Mesendoderm (in vitro differentiated cells): ENCODE measurements at regions not wholly inside any gene's neighbourhood (a gene's known extent, or its start where the extent isn't known, plus 50 kb on each side); places are given as distances from the start of the nearest gene placed in this dataset.
"Not testable (repeated sequence)": the region's sequence is repeated elsewhere in the genome, so short reads cannot be mapped to it uniquely, and the experiment has no call there.

Experiments used
- DNase-seq: peaks from one replicate; pipeline ENCODE4 v3.0.0; 2013
- H2AK5ac ChIP-seq: 2 replicates; pipeline ENCODE4 v1.6.1; 2013; ENCODE audit warnings: low read length, inconsistent platforms
- H2BK120ac ChIP-seq: 2 replicates; pipeline ENCODE4 v1.6.1; 2013; ENCODE audit warnings: low read depth, mild to moderate bottlenecking, low read length, moderate library complexity, mixed read lengths
- H2BK15ac ChIP-seq: replicated peaks from 2 replicates; pipeline ENCODE4 v1.6.1; 2013; ENCODE audit warnings: low read depth, mild to moderate bottlenecking, moderate library complexity
- H2BK5ac ChIP-seq: 2 replicates; pipeline ENCODE4 v1.6.1; 2013; ENCODE audit warnings: low read length, inconsistent platforms
- H3K18ac ChIP-seq: 2 replicates; pipeline ENCODE4 v1.6.1; 2013; ENCODE audit warnings: mild to moderate bottlenecking, low read length, mixed read lengths
- H3K23ac ChIP-seq: one replicate; pipeline ENCODE4 v1.6.1; 2013; ENCODE audit warnings: low read length
- H3K27ac ChIP-seq: 2 replicates; pipeline ENCODE4 v1.5.1; 2013; ENCODE audit warnings: low read depth, mild to moderate bottlenecking, inconsistent platforms, low read length, moderate library complexity
- H3K27me3 ChIP-seq: 2 replicates; pipeline ENCODE4 v1.6.1; 2013; ENCODE audit warnings: low read length, control low read depth, mild to moderate bottlenecking, inconsistent platforms; ENCODE audit not compliant: insufficient read depth, poor library complexity
- H3K36me3 ChIP-seq: 2 replicates; pipeline ENCODE4 v1.6.1; 2013; ENCODE audit warnings: low read length, inconsistent platforms; ENCODE audit not compliant: control insufficient read depth, insufficient read depth
- H3K4ac ChIP-seq: one replicate; pipeline ENCODE4 v1.6.1; 2013; ENCODE audit warnings: low read depth, mild to moderate bottlenecking, low read length, moderate library complexity
- H3K4me1 ChIP-seq: 2 replicates; pipeline ENCODE4 v1.6.1; 2013; ENCODE audit warnings: low read depth, low read length, inconsistent platforms; ENCODE audit not compliant: control insufficient read depth
- H3K4me2 ChIP-seq: 2 replicates; pipeline ENCODE4 v1.6.1; 2013; ENCODE audit warnings: low read length
- H3K4me3 ChIP-seq: 2 replicates; pipeline ENCODE4 v1.5.1; 2013; ENCODE audit warnings: mild to moderate bottlenecking, low read length
- H3K56ac ChIP-seq: one replicate; pipeline ENCODE4 v1.6.1; 2013; ENCODE audit warnings: low read length
- H3K79me1 ChIP-seq: 2 replicates; pipeline ENCODE4 v1.6.1; 2013; ENCODE audit warnings: low read length, inconsistent platforms
- H3K79me2 ChIP-seq: 2 replicates; pipeline ENCODE4 v1.6.1; 2013; ENCODE audit warnings: mild to moderate bottlenecking, low read length; ENCODE audit not compliant: control insufficient read depth, insufficient read depth
- H3K9ac ChIP-seq: 2 replicates; pipeline ENCODE4 v1.6.1; 2013; ENCODE audit warnings: low read length, inconsistent platforms
- H4K5ac ChIP-seq: one replicate; pipeline ENCODE4 v1.6.1; 2013; ENCODE audit warnings: low read length
- H4K8ac ChIP-seq: one replicate; pipeline ENCODE4 v1.6.1; 2013; ENCODE audit warnings: low read depth, mild to moderate bottlenecking, control low read depth, low read length, moderate library complexity
- WGBS: extraction: QIAGEN DNeasy Blood & Tissue Kit; methylation state at CpG from one replicate; pipeline ENCODE4 v1.1.7; 2013; ENCODE audit warnings: low lambda C conversion rate, missing lambda C conversion rate; ENCODE audit not compliant: insufficient coverage; ENCODE audit errors: extremely low coverage; 5-methylcytosine and 5-hydroxymethylcytosine counted together

DNA sequence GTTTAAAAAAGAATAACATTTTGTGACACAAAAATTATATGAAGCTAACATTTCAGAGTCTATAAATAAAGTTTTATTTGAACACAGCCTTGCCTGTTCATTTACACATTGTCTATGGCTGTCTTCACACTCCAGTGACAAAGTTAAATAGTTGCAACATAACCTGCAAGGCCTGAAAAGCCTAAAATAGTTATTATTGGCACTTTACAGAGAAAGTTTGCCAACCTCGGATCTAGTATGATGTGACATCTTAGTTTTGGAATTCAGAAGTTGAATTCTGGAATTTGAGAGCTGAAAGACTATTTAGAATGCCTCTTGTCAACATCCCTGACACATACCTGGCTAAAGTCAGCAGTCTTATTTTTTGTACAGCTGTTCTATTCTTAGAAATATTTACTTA, 68.3 kb downstream of the DYRK2 start:
- no peak overlapping the region for H3K4me3 ChIP-seq
- WGBS, result no CpG with 5 or more reads among the region's 1 CpG
- H3K27ac ChIP-seq, result no peak overlapping the region

DNA sequence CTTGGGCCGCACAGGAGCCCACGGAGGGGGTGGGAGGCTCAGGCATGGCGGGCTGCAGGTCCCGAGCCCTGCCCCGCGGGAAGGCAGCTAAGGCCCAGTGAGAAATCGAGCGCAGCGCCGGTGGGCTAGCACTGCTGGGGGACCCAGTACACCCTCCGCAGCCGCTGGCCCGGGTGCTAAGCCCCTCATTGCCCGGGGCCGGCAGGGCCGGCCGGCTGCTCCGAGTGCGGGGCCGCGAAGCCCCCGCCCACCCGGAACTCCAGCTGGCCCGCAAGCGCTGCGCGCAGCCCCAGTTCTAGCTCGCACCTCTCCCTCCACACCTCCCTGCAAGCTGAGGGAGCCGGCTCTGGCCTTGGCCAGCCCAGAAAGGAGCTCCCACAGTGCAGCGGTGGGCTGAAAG, 70.8 kb downstream of the DYRK2 start:
- H3K4me2 ChIP-seq, H3K27me3 ChIP-seq, H3K4me3 ChIP-seq, H3K4me1 ChIP-seq, H3K56ac ChIP-seq, H3K23ac ChIP-seq, H2BK5ac ChIP-seq, H3K36me3 ChIP-seq, H2BK15ac ChIP-seq, H3K79me2 ChIP-seq, H3K79me1 ChIP-seq, H4K5ac ChIP-seq, H3K18ac ChIP-seq, H4K8ac ChIP-seq, DNase-seq, H3K27ac ChIP-seq, H3K9ac ChIP-seq, H2AK5ac ChIP-seq, H3K4ac ChIP-seq, H2BK120ac ChIP-seq: not testable (repeated sequence)
- no CpG with 5 or more reads among the region's 30 CpGs for WGBS

More for the DNA sequence above, 68.3 kb downstream of the DYRK2 start:
- Histone ChIP-seq H4K8ac (no peak overlapping the region), H4K5ac (no peak overlapping the region), H2BK15ac (no peak overlapping the region), H3K9ac (no peak overlapping the region), H3K27me3 (no peaks in the 10 kb centered on the region), H3K23ac (no peak overlapping the region), H2BK5ac (no peak overlapping the region), H3K4me1 (no peaks in the 10 kb centered on the region), H3K56ac (no peak overlapping the region), H3K4me2 (no peak overlapping the region), H2BK120ac (no peak overlapping the region), H3K79me1 (no peaks in the 10 kb centered on the region), H3K4ac (no peak overlapping the region), H3K18ac (no peak overlapping the region), H2AK5ac (no peak overlapping the region), H3K36me3 (no peaks in the 10 kb centered on the region), H3K79me2 (no peaks in the 10 kb centered on the region)
- DNase-seq, result no peak

DNA sequence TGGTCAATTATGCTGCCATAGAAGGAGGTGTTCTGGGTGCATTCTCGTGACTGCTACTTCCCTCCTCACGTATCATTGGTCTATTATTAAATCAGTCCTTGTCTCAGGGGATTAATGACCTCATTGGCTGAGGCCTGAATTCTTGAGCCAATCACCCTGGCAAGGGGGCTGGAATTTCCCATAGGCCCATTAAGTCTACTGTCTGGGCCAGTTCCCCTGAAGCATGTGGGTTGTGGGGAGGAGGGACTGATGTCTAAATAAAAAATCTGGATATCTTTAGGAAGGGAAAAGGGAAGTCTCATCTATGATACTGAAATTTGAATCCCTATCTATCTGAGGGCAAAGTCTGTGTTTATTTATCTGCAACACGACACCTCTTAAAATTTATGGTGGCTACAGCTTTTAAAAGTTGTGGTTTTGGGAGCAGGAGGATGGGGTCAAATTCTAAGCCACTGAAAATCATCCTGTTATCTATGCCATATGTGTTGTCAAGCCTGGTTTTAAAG, 71.9 kb downstream of the DYRK2 start:
- Histone ChIP-seq H2BK15ac (no peak overlapping the region), H3K27me3 (no peaks in the 10 kb centered on the region), H2BK5ac (no peak overlapping the region), H3K36me3 (no peaks in the 10 kb centered on the region), H3K27ac (no peak overlapping the region), H2BK120ac (no peak overlapping the region), H4K8ac (no peak overlapping the region), H3K23ac (no peak overlapping the region), H2AK5ac (no peak overlapping the region), H4K5ac (no peak overlapping the region), H3K4me3 (no peak overlapping the region), H3K9ac (no peak overlapping the region), H3K79me2 (no peaks in the 10 kb centered on the region), H3K79me1 (no peaks in the 10 kb centered on the region), H3K4ac (no peak overlapping the region), H3K4me1 (no peaks in the 10 kb centered on the region), H3K56ac (no peak overlapping the region), H3K18ac (no peak overlapping the region), H3K4me2 (no peak overlapping the region)
- DNase-seq, result peak; percentile 42
- WGBS, result no CpG with 5 or more reads among the region's 3 CpGs

DNA sequence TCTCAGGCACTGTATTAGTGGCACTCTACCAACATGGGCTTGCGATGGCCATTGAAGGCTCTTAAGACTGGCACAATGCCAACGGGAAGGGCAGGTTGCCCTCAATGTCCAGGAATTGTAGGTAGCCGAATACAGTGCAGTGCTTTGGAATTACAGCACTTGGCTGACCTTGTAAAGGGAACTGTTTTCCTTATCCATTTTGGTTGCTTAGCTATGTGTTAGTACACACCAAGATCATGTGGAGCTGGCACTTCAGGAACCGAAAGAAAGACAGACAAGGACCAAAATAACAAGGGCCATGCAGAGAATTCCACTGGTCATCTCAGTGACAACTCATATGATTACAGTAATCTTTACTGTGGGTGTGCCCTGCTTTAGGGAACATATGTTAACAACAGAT, 72.7 kb downstream of the DYRK2 start:
- H3K9ac ChIP-seq, result no peak overlapping the region
- H3K18ac ChIP-seq, result no peak overlapping the region
- no peak overlapping the region for H4K5ac ChIP-seq
- H2BK15ac ChIP-seq, result no peak overlapping the region
- H3K36me3 ChIP-seq, result no peaks in the 10 kb centered on the region
- no peak overlapping the region for H2BK5ac ChIP-seq
- H3K4me1 ChIP-seq, result no peaks in the 10 kb centered on the region
- no peak overlapping the region for H2AK5ac ChIP-seq
- H3K23ac ChIP-seq, result no peak overlapping the region
- H3K56ac ChIP-seq, result no peak overlapping the region
- H3K27ac ChIP-seq, result no peak overlapping the region
- no peaks in the 10 kb centered on the region for H3K79me1 ChIP-seq
- H4K8ac ChIP-seq, result no peak overlapping the region
- H3K79me2 ChIP-seq, result no peaks in the 10 kb centered on the region
- no peak overlapping the region for H3K4me2 ChIP-seq
- no peak for DNase-seq
- H3K27me3 ChIP-seq, result no peaks in the 10 kb centered on the region
- H3K4ac ChIP-seq, result peak overlapping the region; percentile 55
- H3K4me3 ChIP-seq, result no peak overlapping the region
- no peak overlapping the region for H2BK120ac ChIP-seq
- WGBS, result no CpG with 5 or more reads among the region's 4 CpGs

DNA sequence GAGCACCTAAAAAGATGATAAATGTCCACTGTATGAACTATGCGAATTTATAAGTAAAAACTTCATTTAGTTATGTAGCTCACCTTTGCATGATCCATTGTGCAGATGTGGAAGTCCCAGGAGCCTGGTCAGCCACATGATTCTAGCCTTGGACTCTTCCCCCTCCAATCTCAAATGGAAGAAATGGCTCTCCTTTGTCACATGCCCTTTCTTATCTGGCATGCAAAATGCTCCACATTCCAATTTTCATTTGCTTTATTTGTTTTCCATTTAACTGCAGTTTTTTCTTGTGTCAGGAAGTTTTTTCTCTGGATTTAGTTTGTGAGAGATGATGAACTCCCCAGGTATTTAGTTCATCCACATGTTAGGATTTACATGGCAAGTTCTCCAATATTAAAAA, 73.8 kb downstream of the DYRK2 start:
- Histone ChIP-seq H3K23ac (no peak overlapping the region), H2BK120ac (no peak overlapping the region), H3K27me3 (no peaks in the 10 kb centered on the region), H4K5ac (no peak overlapping the region), H3K56ac (no peak overlapping the region), H2BK5ac (no peak overlapping the region), H2BK15ac (no peak overlapping the region), H3K4me2 (no peak overlapping the region), H3K79me1 (no peaks in the 10 kb centered on the region), H3K18ac (no peak overlapping the region), H2AK5ac (no peak overlapping the region), H3K4ac (no peak overlapping the region), H3K4me3 (no peak overlapping the region), H3K36me3 (no peaks in the 10 kb centered on the region), H3K4me1 (no peaks in the 10 kb centered on the region), H3K27ac (no peak overlapping the region), H4K8ac (no peak overlapping the region), H3K79me2 (no peaks in the 10 kb centered on the region), H3K9ac (no peak overlapping the region)
- WGBS, result no CpG with 5 or more reads among the region's 1 CpG
- DNase-seq, result no peak

DNA sequence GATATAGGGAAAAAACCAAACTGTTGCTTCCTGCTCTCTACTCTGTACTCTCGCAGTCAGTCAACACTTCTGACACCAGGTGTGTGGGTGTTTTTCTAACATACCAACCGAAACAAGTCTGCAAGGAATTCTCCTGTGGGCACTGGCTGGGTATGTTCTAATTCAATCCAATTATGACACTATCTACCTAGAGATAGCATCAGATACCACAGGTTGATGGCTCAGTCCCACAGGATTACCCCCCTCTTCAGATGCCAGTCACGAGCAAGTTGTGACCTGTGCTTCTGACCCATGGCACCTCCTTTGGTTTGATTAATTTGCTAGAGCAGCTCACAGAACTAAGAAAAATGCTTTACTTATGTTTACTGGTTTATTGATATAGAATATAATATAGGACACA, 78.3 kb downstream of the DYRK2 start:
- no peak overlapping the region for H3K4ac ChIP-seq

More for the DNA sequence above, 78.3 kb downstream of the DYRK2 start:
- Histone ChIP-seq H3K36me3 (no peaks in the 10 kb centered on the region), H4K8ac (no peak overlapping the region), H3K4me2 (no peak overlapping the region), H3K23ac (no peak overlapping the region), H3K27me3 (no peaks in the 10 kb centered on the region), H3K18ac (no peak overlapping the region), H2AK5ac (no peak overlapping the region), H3K4me1 (no peaks in the 10 kb centered on the region), H2BK120ac (no peak overlapping the region), H2BK15ac (no peak overlapping the region), H3K27ac (no peak overlapping the region), H3K79me2 (no peaks in the 10 kb centered on the region), H3K9ac (no peak overlapping the region), H3K79me1 (no peaks in the 10 kb centered on the region), H4K5ac (no peak overlapping the region), H3K4me3 (no peak overlapping the region), H2BK5ac (no peak overlapping the region), H3K56ac (no peak overlapping the region)
- no peak for DNase-seq
- no CpG with 5 or more reads among the region's 3 CpGs for WGBS
